GM18511 (cell line): ENCODE measurements at regions not wholly inside any gene's neighbourhood (a gene's known extent, or its start where the extent isn't known, plus 50 kb on each side); places are given as distances from the start of the nearest gene placed in this dataset.

Experiments
- ATAC-seq: cut with Tn5 transposase; IDR thresholded peaks from one replicate; pipeline ENCODE4 v1.9.1; 2021; ENCODE audit warnings: mild to moderate bottlenecking, moderate library complexity; ENCODE audit not compliant: unreplicated experiment

DNA sequence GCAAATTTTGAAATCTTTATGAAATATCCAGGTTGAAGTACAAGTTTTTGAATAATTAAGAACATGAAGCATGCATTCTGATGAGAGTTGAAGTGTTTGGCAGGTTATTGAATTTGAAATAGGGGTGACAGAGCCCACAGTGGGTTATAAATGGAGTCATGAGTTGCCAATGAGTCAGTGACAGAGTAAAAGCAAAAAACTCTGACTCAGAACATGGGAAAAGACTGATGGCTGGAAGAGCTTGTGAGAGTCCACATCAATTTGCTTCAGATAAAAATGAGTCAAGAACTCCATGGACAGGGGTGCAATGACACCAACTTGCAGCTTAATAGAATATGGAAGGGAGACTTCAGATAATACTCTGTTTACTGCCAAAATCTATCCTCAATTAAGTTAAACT, 105.3 kb downstream of the SLC6A15 start:
- ATAC-seq, result no peak

DNA sequence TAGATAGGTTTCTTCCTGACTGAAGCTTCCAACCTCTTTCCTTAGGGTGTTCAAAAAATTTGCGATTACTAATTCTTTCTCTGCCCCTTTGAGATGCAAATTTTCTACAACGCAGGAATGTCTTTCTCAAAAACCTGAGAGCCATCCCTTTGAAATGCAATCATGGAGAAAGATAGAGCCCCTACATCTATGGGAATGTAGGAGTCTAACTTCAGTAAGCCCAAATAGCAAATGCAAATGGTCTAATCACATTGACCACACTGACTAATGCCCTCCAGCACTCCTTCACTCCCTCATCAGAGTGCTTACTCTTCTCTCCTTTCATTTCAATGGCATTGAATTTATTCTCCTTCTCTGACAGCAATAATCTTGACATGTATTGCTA, 107.1 kb downstream of the SLC6A15 start:
- no peak for ATAC-seq

DNA sequence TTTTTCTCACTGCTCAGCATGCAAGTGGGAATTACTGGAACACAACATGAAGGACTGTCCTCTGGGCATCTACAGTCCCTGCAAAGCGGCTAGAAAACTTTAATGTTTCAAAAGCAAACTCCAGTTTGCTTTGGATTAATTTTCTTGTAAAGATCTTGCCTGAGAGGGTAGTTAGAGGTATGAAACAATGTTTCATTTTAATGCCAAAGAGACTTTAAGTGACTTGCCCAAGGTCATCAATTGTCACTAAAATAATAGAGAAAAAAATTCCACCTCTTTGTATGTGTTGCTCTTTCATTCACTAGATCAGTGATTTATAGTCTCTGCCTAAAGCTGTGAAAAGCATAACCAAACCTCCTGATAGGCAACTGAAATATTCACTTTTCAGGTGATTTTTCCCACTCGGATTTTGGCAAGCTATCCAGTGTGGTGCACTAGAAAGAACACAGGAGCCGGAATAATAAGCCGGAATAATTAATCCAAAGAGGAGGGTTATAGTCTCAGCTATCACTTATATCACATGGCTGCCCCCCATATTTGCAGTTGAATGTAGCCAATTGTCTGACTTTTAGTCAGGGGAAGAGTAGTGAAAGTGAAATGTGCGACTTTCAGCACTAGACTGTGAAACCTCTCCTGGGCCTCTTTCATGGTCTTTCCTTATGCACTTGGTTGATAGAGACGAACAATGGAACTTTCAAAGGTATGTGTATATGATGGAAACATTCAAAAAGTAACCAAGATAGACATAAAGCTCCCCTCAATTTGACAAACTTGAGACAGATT, 107.7 kb downstream of the SLC6A15 start:
- no peak for ATAC-seq

DNA sequence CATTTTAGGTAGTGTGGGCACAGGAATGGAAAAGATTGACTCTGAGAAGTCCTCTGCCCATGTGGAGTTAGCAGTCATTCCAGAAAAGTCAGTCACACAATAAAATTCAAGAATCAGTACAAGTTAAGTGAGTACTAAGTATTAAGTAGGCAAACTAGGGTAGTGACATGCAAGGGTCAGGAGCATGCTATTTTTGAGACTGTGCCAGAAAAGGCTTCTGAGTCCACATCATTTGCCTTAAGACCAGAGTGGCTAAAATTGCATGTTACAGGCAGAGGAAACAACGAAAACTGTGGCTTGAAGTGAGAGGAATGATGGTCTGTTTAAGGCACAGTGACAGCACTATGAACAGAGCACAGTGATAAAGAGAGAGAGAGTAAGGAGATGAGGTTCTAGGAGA, 108.9 kb downstream of the SLC6A15 start:
- ATAC-seq, result no peak

DNA sequence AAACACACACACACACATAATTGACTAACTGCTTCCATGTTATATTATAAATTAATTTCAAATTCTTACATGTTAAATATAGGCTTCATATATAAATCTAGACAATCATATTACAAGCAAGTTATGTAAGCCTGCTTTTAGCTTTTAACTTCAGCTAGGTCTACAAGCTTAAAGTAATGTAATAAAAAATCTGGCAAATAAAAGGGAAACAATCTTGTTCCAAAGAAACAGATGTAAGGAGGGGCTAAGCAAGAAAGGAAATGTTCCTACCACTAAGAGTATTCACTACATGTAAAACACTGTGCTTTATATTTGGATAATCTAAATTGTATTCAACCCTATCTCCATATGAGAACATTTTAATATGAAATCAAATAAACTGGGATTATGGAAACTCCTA, 110.4 kb downstream of the SLC6A15 start:
- ATAC-seq, result no peak

DNA sequence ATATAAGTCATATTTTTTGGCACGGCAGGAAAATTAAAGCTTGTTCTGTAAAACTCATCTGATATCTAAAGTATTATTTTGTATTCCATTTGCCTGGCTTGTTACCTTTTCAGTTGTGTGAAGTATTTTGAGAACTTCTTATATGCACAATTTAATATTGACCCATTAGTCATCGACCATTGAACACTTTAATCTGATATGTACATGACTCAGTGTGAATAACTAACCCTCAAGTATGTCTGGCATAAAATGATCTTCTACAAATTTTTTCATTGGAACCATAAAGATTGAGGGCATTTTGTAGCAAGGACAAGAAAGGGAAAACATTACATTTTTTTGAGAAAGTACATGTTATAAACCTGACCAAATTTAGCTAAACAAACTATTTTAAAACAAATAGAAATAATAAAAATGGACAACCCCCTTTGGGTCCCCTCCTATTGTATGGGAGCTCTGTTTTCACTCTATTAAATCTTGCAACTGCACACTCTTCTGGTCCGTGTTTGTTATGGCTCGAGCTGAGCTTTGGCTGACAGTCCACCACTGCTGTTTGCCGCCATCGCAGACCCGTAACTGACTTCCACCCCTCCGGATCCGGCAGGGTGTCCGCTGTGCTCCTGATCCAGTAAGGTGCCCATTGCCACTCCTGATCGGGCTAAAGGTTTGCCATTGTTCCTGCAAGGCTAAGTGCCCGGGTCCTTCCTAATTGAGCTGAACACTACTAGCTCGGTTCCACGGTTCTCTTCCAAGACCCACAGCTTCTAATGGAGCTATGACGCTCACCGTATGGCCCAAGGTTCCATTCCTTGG, 118.8 kb downstream of the SLC6A15 start:
- no peak for ATAC-seq

DNA sequence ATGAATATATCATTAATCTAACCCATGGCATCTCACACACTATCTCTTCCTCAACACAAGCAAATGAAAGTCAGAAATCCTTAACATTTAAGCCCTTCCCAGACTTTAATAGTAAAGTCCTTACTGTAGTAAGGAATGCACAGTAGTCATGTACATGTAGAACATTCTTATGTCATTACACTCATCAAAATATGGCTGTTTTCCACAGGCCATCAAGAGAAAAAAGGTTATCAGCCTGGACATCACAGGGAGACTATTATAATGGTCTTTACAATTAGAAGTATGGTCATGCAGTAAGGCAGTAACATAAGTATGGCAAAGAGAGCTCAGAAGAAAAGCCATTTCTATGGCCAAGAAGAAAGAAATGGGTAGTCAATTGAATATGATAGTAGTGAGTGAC, 121.2 kb downstream of the SLC6A15 start:
- ATAC-seq, result no peak

DNA sequence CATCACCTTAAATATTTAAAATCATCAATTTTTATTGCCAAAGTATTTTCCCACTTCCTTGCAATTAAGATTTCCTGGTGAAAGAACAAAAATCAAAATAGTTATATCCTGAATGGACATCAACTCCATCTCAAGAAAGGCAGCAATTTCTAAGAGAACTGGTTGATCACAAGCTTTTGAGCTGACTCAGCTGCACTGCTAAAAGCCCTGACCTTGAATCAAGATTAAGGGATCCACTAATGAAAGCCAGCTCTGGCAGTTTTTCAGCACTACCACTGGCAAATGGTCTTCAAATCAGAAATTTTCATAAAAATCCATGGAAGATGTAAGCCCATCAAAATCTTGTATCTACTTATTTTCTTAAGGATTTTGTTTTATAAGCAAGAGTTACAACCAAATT, 123.4 kb downstream of the SLC6A15 start:
- ATAC-seq, result no peak

DNA sequence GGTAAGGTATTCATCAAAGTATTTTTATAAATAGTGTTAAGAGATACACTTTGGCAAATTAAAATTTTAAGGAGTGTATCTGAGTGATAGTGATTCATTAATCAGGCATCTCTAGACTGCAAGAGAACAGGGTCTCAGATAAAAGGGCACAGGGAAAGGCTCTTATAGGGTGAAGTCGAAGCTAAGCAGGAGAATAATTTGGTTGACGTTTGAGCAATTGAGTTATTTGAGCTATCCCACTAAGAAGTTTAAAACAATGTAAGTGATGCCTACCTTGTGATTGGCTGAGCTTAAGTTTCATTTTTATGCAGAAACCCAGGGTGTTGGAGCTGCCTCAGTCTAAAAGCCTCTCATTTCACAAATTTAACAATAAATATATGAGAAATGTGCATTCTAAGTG, 125.3 kb downstream of the SLC6A15 start:
- ATAC-seq, result no peak

DNA sequence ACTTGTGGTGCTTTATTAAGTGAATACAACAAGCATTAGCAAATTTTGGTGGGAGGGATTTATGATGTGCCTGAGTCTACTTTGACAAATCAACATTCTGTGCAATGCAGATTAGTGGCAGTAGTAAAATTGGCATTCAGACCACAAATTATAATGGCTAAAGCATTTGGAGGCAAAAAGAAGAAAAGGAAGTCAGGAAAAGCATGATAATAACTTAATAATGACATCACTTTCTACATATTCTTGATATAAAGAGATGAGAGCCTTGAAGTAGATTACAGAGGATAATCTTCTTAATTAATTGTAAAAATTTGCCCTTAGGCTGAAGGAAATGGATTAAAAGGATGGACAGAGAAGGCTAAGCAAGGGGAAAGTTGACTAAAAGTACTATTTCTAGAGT, 126.0 kb downstream of the SLC6A15 start:
- ATAC-seq, result no peak

DNA sequence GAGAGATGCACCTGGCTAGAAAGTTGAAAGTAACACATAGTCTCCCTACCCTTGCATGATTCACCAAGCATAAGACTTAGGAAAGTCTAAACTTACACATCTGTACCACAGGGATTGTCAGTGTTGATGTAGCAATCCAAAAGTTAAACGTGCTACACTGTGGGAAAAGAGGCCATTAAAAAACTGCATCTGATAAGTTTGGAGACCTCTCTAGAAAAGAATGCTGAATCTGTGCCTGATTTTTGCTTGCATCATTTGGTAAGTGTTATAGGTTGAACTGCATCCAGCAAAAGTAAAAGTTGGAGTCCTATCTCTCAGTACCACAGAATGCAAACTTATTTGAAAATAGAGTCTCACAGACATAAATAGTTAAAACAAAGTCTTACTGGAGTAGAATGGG, 126.6 kb downstream of the SLC6A15 start:
- no peak for ATAC-seq

DNA sequence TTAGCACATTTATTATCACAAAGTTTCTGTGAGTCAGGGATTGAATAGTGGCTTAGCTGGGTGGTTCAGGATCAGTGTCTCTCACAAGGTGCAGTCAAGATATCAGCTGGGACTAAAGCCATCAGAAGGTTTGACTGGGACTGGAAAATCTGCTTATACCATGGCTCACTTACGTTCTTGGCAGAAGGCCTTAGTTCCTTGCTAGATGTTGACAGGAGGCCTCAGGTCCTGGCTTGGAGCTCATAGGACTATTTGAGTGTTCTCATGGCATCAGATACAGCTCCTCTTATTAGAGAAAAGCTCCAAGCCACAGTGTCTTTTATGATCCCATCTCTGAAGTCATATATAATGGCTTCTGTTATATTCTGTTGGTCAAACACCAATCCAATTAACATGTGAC, 127.3 kb downstream of the SLC6A15 start:
- no peak for ATAC-seq

DNA sequence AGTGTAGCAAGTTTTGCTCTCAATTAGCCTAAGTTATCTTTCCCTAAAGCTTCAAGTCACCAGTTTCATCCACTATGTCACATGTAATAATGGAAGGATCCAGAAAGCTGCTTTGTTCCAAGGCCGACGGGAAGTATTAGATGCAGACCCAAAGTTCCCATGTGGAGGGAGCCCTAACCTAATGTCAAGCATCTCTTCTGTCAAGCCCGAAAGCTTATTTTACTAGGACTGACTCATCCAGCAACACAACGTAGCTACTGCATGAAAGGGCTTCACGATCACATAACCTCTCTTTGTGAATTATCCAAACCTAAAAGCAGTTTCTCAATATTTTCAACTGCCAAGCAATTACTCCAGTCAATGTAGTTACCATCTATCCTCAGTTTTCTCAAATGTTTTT, 133.4 kb downstream of the SLC6A15 start:
- no peak for ATAC-seq

DNA sequence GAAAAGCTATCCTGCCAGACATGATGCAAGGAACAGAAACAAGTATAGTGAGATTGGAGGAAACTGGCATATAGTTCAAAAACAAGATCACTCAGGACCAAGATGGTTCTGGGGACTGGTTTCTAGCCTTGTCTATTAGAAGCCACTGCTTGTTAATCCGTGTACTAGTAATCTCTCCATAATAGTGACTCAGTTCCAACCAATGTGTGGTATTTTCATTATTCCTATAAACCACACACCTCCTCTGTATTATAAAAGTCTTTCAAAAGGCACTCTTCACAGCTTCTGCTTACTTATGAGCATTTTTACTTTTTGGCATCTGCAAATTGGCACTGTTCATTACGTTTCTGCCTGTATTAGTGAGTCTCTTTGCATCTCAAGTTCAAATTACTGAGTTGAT, 140.3 kb downstream of the SLC6A15 start:
- ATAC-seq, result no peak

DNA sequence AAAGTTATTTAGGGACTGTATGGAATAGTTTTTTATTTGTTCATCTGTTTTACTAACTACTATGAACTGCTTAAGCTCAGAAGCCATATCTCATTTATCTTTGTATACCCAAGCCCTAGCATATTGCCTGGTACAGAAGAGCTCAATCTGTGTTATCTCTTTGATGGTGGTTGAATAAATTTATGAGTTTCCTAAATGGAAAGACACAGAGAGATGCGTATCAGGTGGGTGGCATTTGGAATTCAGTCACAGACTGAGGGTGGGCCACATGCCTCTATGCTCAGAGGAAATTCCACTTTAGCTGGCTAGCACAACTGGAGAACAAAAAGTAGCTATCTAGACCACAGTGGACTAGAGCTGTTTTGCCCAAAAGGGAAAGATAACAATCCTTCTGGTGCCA, 145.5 kb downstream of the SLC6A15 start:
- ATAC-seq, result no peak

DNA sequence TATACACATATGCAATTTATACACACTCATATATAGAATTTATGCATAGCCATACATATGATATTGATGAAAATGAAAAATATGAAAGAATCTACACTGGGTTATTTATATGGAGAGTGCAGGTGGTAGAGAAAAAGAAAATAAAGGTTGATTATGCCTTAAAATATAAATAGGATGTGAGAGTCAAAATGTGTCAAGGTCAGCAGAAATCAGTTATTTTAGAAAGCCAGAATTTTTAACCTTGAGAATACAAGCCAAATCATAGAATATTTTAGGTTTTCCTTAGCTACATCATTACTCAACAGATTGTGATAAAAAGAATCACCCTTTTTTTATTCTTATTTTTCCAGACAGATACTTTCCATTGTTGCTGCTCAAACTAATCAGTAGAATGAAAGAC, 146.2 kb downstream of the SLC6A15 start:
- no peak for ATAC-seq

DNA sequence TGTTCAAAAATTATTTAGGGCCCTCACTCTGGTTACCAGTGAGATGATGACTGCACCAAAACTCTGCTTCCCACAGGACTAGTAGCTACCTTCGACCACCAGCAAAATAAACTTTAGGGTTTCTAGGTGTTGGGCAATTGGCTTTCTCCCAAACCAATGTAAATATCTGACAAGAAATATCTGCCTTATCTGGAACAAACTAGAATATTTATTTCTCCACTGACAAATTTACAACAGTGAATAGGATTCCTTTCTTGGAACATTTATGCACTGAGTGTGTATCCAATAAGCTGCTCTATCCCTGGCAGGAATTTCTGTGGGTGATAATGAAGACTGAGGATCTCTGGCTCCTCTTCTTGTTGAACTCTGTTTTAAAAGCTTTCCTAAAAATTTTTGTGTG, 148.6 kb downstream of the SLC6A15 start:
- no peak for ATAC-seq

DNA sequence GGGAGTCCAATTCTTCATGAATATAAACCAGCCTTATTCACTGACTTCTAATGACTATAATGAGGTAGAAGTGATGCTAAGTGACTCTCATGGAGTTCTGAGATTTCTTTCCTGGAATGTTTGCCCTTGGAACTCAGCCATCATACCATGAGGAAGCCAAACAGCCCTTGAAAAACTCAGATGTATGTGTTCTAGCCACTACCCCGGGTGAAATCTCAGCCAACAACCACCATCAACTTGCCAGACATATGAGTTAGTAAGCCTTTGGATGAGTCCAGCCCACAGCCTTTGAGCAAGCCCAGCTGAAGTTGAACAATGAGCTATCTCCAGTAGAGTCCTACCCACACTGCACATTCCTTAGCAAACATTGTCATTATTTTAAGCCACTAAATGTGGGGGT, 149.5 kb downstream of the SLC6A15 start:
- ATAC-seq, result no peak

DNA sequence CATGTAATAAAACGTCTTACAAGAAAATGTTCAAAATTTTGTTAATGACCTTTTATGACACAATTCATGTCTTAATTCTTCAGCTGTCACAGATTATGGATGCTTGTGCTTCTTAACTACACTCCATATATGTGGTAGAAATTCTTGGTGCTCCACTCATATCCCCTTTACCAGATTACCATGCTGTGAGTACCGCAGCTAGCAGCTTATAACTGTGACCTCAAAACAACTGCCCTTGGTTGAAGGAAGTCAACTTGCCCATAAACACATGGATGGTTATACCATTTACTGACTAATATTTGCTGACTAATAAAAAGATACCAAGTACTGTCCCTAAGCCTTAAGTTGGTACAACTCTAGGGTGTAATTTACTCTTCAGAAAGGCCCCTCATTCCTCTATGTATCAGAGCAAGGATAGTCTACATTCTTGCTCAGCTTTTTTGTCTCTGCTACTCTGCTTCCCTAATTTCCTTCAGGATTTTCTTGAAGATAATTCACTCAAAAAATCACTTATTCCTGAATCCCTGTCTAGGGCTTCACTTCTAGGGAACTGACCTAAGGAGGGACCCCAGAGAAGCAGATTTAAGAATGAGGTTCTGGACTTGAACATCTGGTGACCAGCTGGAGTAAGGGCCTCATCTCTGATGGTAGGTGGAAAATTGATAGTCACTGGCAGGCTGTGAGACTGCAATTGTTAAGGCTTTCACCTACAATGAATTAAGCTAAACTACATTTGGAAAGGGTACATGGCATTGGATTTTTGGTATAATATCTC, 152.3 kb downstream of the SLC6A15 start:
- ATAC-seq, result no peak

DNA sequence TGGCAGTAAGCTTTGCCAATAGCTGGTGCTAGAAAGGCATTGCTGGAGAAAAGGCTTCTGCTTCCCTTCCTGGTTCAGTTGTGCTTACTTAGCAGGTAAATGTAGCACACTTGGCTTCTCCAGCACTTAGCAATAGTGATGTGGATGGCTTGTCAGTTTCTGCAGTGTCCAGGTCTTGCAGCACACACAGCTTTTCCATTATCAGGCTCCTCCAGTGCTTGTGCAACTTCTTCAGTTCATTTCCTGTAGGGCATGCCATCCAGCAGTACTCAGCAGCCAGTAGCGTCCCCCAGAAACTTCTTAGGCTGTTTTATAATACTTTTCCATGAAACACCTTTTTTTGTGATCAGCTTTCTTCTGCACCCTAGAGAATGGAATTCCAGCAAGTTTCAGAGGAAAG, 154.6 kb downstream of the SLC6A15 start:
- ATAC-seq, result no peak

DNA sequence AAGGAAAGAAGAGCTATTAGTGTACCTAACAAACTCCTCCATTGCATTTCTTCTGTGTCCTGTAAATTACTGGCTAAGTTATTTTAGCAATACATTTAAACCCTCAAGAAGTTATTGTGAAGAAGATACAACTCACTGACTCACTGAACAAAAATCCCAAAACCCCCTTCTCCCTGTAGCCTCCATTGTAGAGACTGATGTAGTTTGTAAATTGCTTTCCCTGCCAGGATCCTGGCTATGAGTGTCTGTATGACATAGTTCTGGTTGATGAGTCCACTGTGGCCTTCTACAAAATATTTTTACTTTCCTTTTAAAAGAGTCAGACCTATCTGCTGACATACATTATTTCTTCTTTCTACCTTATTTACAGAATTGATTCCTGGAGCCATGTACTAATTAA, 155.6 kb downstream of the SLC6A15 start:
- ATAC-seq, result no peak

DNA sequence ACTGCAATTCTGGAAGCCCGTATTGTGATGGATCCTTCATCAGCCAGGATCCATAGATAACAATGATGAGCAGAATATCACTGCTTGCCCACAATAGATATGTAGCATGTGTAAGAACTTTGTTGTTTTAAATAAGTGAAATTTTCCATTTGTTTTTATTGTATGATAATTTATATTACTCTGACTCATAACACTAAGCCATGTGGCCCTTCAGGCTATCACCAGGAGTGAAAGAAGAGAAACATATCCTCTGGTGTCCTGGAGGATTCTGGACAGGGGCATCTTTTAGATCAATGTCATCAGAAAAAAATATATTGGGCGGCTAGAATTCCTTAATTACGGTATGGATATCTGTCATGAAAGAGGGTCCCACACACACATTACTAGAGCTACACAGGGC, 167.5 kb downstream of the SLC6A15 start:
- no peak for ATAC-seq
